HepG2 (cell line): ENCODE measurements at regions not wholly inside any gene's neighbourhood (a gene's known extent, or its start where the extent isn't known, plus 50 kb on each side); places are given as distances from the start of the nearest gene placed in this dataset.

Source experiments
- ATAC-seq: fragments of 200-7000 bp; cut with Tn5 transposase; 3 replicates; pipeline ENCODE4 v1.9.1; 2020; ENCODE audit warnings: mild to moderate bottlenecking, moderate library complexity
- BruUV-seq: library from RNA; stranded (reverse); fragments of 400-500 nt; replicated peaks from 2 replicates; lab custom pipeline; 2021; lab: Mats Ljungman, UMichigan
- CTCF ChIA-PET: fragments of 300-600 bp; formaldehyde crosslinking; extraction: SDS; loops from one replicate; lab custom pipeline; 2021; ENCODE audit warnings: low total read pairs, inconsistent platforms, low intra/inter-chr PET ratio; lab: Yijun Ruan, JAX
- POLR2A ChIA-PET: fragments of 350-600 bp; sonication (Branson Sonifier 250); formaldehyde crosslinking; loops from one replicate; lab custom pipeline; 2020; ENCODE audit warnings: antibody characterized with exemption, inconsistent platforms; lab: Yijun Ruan, JAX
- DNase-seq: peaks from one replicate; pipeline ENCODE4 v3.0.0-alpha.2; 2015; ENCODE audit warnings: low spot score
- FAIRE-seq: peaks from 3 replicates; lab custom pipeline; 2011; peaks lifted over from hg19 to GRCh38; lab: Jason Lieb, UNC
- H2AFZ ChIP-seq: one replicate; pipeline ENCODE4 v1.6.1; 2011; ENCODE audit warnings: low read length, inconsistent platforms
- H3K27ac ChIP-seq: fragments of 300-600 bp; 3 replicates; pipeline ENCODE4 v1.8.0; 2011; ENCODE audit warnings: mixed run types, mild to moderate bottlenecking, mixed read lengths, low read length, inconsistent platforms; ENCODE audit not compliant: insufficient read depth; ENCODE audit errors: extremely low read length
- H3K27me3 ChIP-seq, 2 experiments: fragments of 200-600 bp in 1 of 2; 2 replicates in 1 of 2; 3 replicates in 1 of 2; pipeline versions ENCODE4 v1.6.0 to v1.8.0; 2011; ENCODE audit warnings: low read length in 2 of 2, mild to moderate bottlenecking in 2 of 2, moderate library complexity in 2 of 2, inconsistent platforms in 1 of 2; ENCODE audit not compliant: insufficient read depth in 2 of 2, control insufficient read depth in 1 of 2
- H3K36me3 ChIP-seq, 2 experiments: fragments of 200-600 bp in 1 of 2; replicated peaks in 1 of 2; 2 replicates in 1 of 2; 3 replicates in 1 of 2; pipeline versions ENCODE4 v1.5.1 to v1.8.0; 2011; ENCODE audit warnings: low read length in 2 of 2, inconsistent platforms in 1 of 2; ENCODE audit not compliant: insufficient read depth in 2 of 2, control insufficient read depth in 1 of 2
- H3K4me1 ChIP-seq: 2 replicates; pipeline ENCODE4 v1.5.1; 2012; ENCODE audit warnings: low read length, inconsistent platforms; ENCODE audit not compliant: insufficient read depth
- H3K4me2 ChIP-seq: 2 replicates; pipeline ENCODE4 v1.6.0; 2011; ENCODE audit warnings: low read depth, low read length, inconsistent platforms
- H3K4me3 ChIP-seq, 3 experiments: fragments of 200-600 bp in 1 of 3; sonication (generic), shearing (Covaris generic) in 1 of 3; replicated peaks in 1 of 3; 2 replicates each; pipeline ENCODE4 v1.5.1; 2011 to 2016; ENCODE audit warnings: low read length in 3 of 3, inconsistent platforms in 2 of 3, low read depth in 2 of 3, mild to moderate bottlenecking in 2 of 3, control low read depth in 1 of 3, mixed read lengths in 1 of 3; ENCODE audit not compliant: insufficient read depth in 1 of 3
- H3K79me2 ChIP-seq: one replicate; pipeline ENCODE4 v1.6.1; 2011; ENCODE audit warnings: low read length, inconsistent platforms; ENCODE audit not compliant: insufficient read depth
- H3K9ac ChIP-seq: 2 replicates; pipeline ENCODE4 v1.6.0; 2011; ENCODE audit warnings: mild to moderate bottlenecking, low read depth, low read length, inconsistent platforms; ENCODE audit not compliant: insufficient read depth
- H3K9me3 ChIP-seq: 2 replicates; pipeline ENCODE4 v1.5.1; 2012; ENCODE audit warnings: mild to moderate bottlenecking, low read length
- H4K20me1 ChIP-seq: 2 replicates; pipeline ENCODE4 v1.6.0; 2011; ENCODE audit warnings: inconsistent platforms, mild to moderate bottlenecking, low read length, moderate library complexity; ENCODE audit not compliant: insufficient read depth
- JUN ChIP-seq: sonication (generic); formaldehyde crosslinking; IDR thresholded peaks from 2 replicates; pipeline ENCODE4 v1.4.0; 2020; ENCODE audit warnings: mild to moderate bottlenecking, missing genetic modification reagents
- NBN ChIP-seq: fragments of 450-650 bp; conservative IDR thresholded peaks from 2 replicates; pipeline ENCODE4 v1.6.1; 2017
- PHF20 ChIP-seq: sonication (generic); formaldehyde crosslinking; IDR thresholded peaks from 2 replicates; pipeline ENCODE4 v1.5.0; 2020; ENCODE audit warnings: mild to moderate bottlenecking, missing genetic modification reagents
- RBM39 ChIP-seq: fragments of 200-400 bp; formaldehyde crosslinking; IDR thresholded peaks from one replicate; pipeline ENCODE4 v1.6.1; 2018; ENCODE audit warnings: antibody characterized with exemption, mild to moderate bottlenecking, low read depth, low read length; ENCODE audit not compliant: poor library complexity, severe bottlenecking
- ZFP1 ChIP-seq: IDR thresholded peaks from 2 replicates; pipeline ENCODE4 v1.6.1; 2016
- ZNF121 ChIP-seq: sonication (generic); formaldehyde crosslinking; IDR thresholded peaks from 2 replicates; pipeline ENCODE4 v1.5.0; 2020; ENCODE audit warnings: mild to moderate bottlenecking, missing genetic modification reagents
- ZNF713 ChIP-seq: sonication (generic); formaldehyde crosslinking; IDR thresholded peaks from 2 replicates; pipeline ENCODE4 v1.4.0; 2020; ENCODE audit warnings: mild to moderate bottlenecking, missing genetic modification reagents
- WGBS: methylation state at CpG from one replicate; pipeline ENCODE4 v1.1.6; 2017; ENCODE audit warnings: low lambda C conversion rate; 5-methylcytosine and 5-hydroxymethylcytosine counted together
- in situ Hi-C: cut with HindIII; loops from 2 replicates; pipeline ENCODE4 v1.10.0; 2017; ENCODE audit warnings: low pct_unique_long_range_greater_than_20kb; ENCODE audit not compliant: extremely low pct_ligation_motif_present
- intact Hi-C: fragments of 100-400 bp; cut with micrococcal nuclease; formaldehyde crosslinking; loops from one replicate; pipeline ENCODE4 v1.10.0; 2022; ENCODE audit not compliant: unreplicated experiment
- TF ChIP-seq, protein P1 (sequence below): sonication (generic); formaldehyde crosslinking; IDR thresholded peaks from 2 replicates; pipeline ENCODE4 v1.4.0; 2020; ENCODE audit warnings: missing genetic modification reagents

DNA sequence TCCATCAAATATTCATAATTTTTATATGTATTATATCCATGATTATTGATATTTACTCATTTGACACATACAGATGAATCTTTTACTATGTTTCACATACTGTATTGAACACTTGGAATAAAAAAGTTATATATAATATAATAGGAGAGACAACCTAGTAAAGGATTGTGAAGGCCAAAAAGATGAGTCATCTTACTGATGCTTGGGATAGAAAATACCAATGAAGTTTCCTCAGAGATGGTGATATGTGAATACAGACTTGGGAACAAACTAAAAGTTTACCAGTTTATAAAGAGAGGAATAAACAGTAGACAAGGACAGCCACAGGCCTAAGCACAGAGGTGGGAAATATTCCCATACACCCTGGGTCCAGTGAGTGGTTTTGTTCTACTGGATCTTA lies 743.9 kb upstream of the FLRT2 start (continued):
- TF ChIP-seq, protein P1, sequence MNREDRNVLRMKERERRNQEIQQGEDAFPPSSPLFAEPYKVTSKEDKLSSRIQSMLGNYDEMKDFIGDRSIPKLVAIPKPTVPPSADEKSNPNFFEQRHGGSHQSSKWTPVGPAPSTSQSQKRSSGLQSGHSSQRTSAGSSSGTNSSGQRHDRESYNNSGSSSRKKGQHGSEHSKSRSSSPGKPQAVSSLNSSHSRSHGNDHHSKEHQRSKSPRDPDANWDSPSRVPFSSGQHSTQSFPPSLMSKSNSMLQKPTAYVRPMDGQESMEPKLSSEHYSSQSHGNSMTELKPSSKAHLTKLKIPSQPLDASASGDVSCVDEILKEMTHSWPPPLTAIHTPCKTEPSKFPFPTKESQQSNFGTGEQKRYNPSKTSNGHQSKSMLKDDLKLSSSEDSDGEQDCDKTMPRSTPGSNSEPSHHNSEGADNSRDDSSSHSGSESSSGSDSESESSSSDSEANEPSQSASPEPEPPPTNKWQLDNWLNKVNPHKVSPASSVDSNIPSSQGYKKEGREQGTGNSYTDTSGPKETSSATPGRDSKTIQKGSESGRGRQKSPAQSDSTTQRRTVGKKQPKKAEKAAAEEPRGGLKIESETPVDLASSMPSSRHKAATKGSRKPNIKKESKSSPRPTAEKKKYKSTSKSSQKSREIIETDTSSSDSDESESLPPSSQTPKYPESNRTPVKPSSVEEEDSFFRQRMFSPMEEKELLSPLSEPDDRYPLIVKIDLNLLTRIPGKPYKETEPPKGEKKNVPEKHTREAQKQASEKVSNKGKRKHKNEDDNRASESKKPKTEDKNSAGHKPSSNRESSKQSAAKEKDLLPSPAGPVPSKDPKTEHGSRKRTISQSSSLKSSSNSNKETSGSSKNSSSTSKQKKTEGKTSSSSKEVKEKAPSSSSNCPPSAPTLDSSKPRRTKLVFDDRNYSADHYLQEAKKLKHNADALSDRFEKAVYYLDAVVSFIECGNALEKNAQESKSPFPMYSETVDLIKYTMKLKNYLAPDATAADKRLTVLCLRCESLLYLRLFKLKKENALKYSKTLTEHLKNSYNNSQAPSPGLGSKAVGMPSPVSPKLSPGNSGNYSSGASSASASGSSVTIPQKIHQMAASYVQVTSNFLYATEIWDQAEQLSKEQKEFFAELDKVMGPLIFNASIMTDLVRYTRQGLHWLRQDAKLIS (CRISPR knock-in tag) = no peak
- TF ChIP-seq NBN = no peak

DNA sequence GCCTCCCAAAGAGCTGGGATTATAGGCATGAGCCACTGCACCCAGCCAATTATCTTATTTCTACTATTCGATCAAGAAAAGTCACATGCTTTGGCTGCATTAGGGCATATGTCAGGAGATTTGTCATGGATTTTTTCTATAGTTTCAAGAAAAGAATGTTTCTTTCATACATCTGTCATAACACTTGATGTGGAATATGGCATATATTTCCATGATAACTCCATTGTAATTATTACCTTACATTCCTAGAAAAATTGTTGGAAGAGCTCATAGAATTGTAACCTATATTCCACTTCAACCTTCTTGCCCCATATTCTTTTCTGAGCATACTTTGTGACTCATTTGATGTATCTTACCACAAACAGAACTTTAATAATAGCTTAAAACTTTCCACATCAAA lies 740.9 kb upstream of the FLRT2 start:
- H3K36me3 ChIP-seq = no peaks in the 10 kb centered on the region
- no peak overlapping the region for H3K9ac ChIP-seq
- no peak overlapping the region for H3K27ac ChIP-seq
- no peak overlapping the region for H3K4me3 ChIP-seq
- FAIRE-seq (no peak), ATAC-seq (no peak), DNase-seq (no peak)
- TF ChIP-seq ZNF713 (no peak), RBM39 (no peak), JUN (CRISPR knock-in tag) (no peak), ZFP1 (CRISPR knock-in tag) (no peak), ZNF121 (CRISPR knock-in tag) (no peak), PHF20 (CRISPR knock-in tag) (no peak)
- no peaks in the 10 kb centered on the region for H3K27me3 ChIP-seq
- POLR2A ChIA-PET = no interaction called here
- no peaks in the 10 kb centered on the region for H4K20me1 ChIP-seq
- intact Hi-C loops = no loop called here
- BruUV-seq = no TSS peak
- no peak overlapping the region for H3K4me2 ChIP-seq
- H3K9me3 ChIP-seq = peaks cover 75% of the 10 kb centered on the region
- H3K79me2 ChIP-seq = no peaks in the 10 kb centered on the region
- CTCF ChIA-PET = no interaction called here
- WGBS = 67% methylated on average over 1 of the region's 1 CpG
- H2AFZ ChIP-seq = no peak overlapping the region
- H3K4me1 ChIP-seq = no peaks in the 10 kb centered on the region
- in situ Hi-C loops = no loop called here
